ENCODE measurements at regions not wholly inside any gene's neighbourhood (a gene's known extent, or its start where the extent isn't known, plus 50 kb on each side); places are given as distances from the start of the nearest gene placed in this dataset.

GRCh38 chr1:63127376-63127775 is 195.0 kb upstream of the FOXD3 start:
- no peak for DNase-seq
- in situ Hi-C loops (cut with MboI; ENCODE audit: low pct_ligation_motif_present in 1 of 4, low pct_unique_long_range_greater_than_20kb in 1 of 4, low sequenced_read_pairs in 3 of 4) = no loop called here
- Histone ChIP-seq H3K27me3 (no peaks in the 10 kb centered on the region), H3K36me3 (no peaks in the 10 kb centered on the region), H3K9me3 (no peaks in the 10 kb centered on the region), H3K4me1 (peaks cover 0 to 3% (median 0%) of the 10 kb centered on the region in 4 donors), H3K27ac (no peak overlapping the region), H3K4me3 (no peak overlapping the region)
- intact Hi-C loops (cut with DNase I; ENCODE audit: low total_unique reads) = no loop called here
- no peak for TF ChIP-seq EP300 (IDR thresholded peaks at IDR 0.05; ENCODE audit: low read depth)
- TF ChIP-seq CTCF (IDR thresholded peaks at IDR 0.05) = no peak
- TF ChIP-seq POLR2A (IDR thresholded peaks at IDR 0.05) = no peak
- no peak for TF ChIP-seq POLR2AphosphoS5 (IDR thresholded peaks at IDR 0.05)
- WGBS, 2 donors (ENCODE audit: low coverage in 1 of 2) = 61 to 69% methylated on average over 3 to 5 of the region's 5 CpGs

DNA sequence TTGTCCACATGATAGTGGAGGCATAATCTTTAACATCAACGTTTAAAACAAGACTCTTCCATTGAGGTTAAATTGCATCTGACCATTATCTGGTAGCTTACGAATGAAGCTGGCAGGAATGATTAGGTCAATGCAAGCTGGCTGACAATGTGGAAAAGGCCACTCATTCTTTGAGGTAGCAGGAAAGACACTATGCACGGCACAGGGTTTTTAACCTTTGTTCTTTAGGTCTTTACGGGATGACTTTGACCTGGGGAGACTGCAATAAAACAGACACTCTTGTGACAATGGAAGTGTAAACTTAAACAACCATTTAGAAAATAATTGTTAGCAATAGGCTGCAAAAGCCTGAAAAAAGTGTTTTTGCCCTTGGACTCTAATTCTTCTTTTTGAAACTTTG is 193.8 kb upstream of the FOXD3 start:
- in situ Hi-C loops (cut with MboI; ENCODE audit: low pct_ligation_motif_present in 1 of 4, low pct_unique_long_range_greater_than_20kb in 1 of 4, low sequenced_read_pairs in 3 of 4) (no loop called here), intact Hi-C loops (cut with DNase I; ENCODE audit: low total_unique reads) (no loop called here)
- Histone ChIP-seq H3K4me1 (peaks cover 0 to 3% (median 0%) of the 10 kb centered on the region in 4 donors), H3K4me3 (no peak overlapping the region), H3K27ac (no peak overlapping the region), H3K36me3 (no peaks in the 10 kb centered on the region), H3K9me3 (no peaks in the 10 kb centered on the region), H3K27me3 (no peaks in the 10 kb centered on the region)
- DNase-seq = no peak
- TF ChIP-seq CTCF (IDR thresholded peaks at IDR 0.05) (no peak), EP300 (IDR thresholded peaks at IDR 0.05; ENCODE audit: low read depth) (no peak), POLR2AphosphoS5 (IDR thresholded peaks at IDR 0.05) (no peak), POLR2A (IDR thresholded peaks at IDR 0.05) (no peak)
- 32 to 51% methylated on average over 4 of the region's 4 CpGs for WGBS, 2 donors (ENCODE audit: low coverage in 1 of 2)

GRCh38 chr1:63129184-63129583 is 193.2 kb upstream of the FOXD3 start:
- in situ Hi-C loops (cut with MboI; ENCODE audit: low pct_ligation_motif_present in 1 of 4, low pct_unique_long_range_greater_than_20kb in 1 of 4, low sequenced_read_pairs in 3 of 4) = no loop called here
- Histone ChIP-seq H3K36me3 (no peaks in the 10 kb centered on the region), H3K4me3 (no peak overlapping the region), H3K27ac (no peak overlapping the region), H3K9me3 (no peaks in the 10 kb centered on the region), H3K4me1 (peaks cover 0 to 3% (median 0%) of the 10 kb centered on the region in 4 donors), H3K27me3 (no peaks in the 10 kb centered on the region)
- no peak for DNase-seq
- intact Hi-C loops (cut with DNase I; ENCODE audit: low total_unique reads) = no loop called here
- TF ChIP-seq POLR2AphosphoS5 (IDR thresholded peaks at IDR 0.05) (no peak), EP300 (IDR thresholded peaks at IDR 0.05; ENCODE audit: low read depth) (no peak), CTCF (IDR thresholded peaks at IDR 0.05) (no peak), POLR2A (IDR thresholded peaks at IDR 0.05) (no peak)
- WGBS, 2 donors (ENCODE audit: low coverage in 1 of 2) = 94% methylated on average over 1 of the region's 1 CpG

- Histone ChIP-seq H3K4me3 (no peak overlapping the region), H3K27me3 (no peaks in the 10 kb centered on the region), H3K9me3 (no peaks in the 10 kb centered on the region), H3K36me3 (no peaks in the 10 kb centered on the region), H3K27ac (no peak overlapping the region), H3K4me1 (peaks cover 0 to 3% (median 0%) of the 10 kb centered on the region in 4 donors)
- intact Hi-C loops (cut with DNase I; ENCODE audit: low total_unique reads) (no loop called here), in situ Hi-C loops (cut with MboI; ENCODE audit: low pct_ligation_motif_present in 1 of 4, low pct_unique_long_range_greater_than_20kb in 1 of 4, low sequenced_read_pairs in 3 of 4) (no loop called here)
- WGBS, 2 donors (ENCODE audit: low coverage in 1 of 2) = 75 to 89% methylated on average over 2 of the region's 2 CpGs
- DNase-seq = no peak
- TF ChIP-seq CTCF (IDR thresholded peaks at IDR 0.05) (no peak), POLR2A (IDR thresholded peaks at IDR 0.05) (no peak), POLR2AphosphoS5 (IDR thresholded peaks at IDR 0.05) (no peak), EP300 (IDR thresholded peaks at IDR 0.05; ENCODE audit: low read depth) (no peak)
Measured at GRCh38 chr1:63129855-63130254, 192.5 kb upstream of the FOXD3 start.

All from transverse colon (tissue), 4 donors.